Tibial nerve (tissue), 4 donors: ENCODE measurements at regions not wholly inside any gene's neighbourhood (a gene's known extent, or its start where the extent isn't known, plus 50 kb on each side); places are given as distances from the start of the nearest gene placed in this dataset.
A peak's percentile ranks its signal among the peaks of the same experiment; 100 is the strongest.

Source experiments
- DNase-seq, 2 donors: peaks; one replicate each; pipeline ENCODE4 v3.0.0-alpha.2; 2019; ENCODE audit warnings: low spot score in 2 of 2
- H3K27ac ChIP-seq, 4 donors: fragments of 200-600 bp; sonication (generic) in 3 of 4; one replicate each; pipeline ENCODE4 v1.5.1; 2017 to 2019; ENCODE audit warnings: mild to moderate bottlenecking in 1 of 4
- H3K27me3 ChIP-seq, 2 donors: fragments of 200-600 bp; sonication (generic) in 1 of 2; one replicate each; pipeline versions ENCODE4 v1.5.1 to v1.6.0; 2017 to 2019
- H3K36me3 ChIP-seq, 3 donors: fragments of 200-600 bp; sonication (generic); one replicate each; pipeline ENCODE4 v1.5.1; 2018 to 2019
- H3K4me1 ChIP-seq, 4 donors: fragments of 200-600 bp; sonication (generic) in 3 of 4; one replicate each; pipeline ENCODE4 v1.5.1; 2017 to 2019
- H3K4me3 ChIP-seq, 4 donors: fragments of 200-600 bp; sonication (generic) in 3 of 4; one replicate each; pipeline ENCODE4 v1.5.1; 2017 to 2019; ENCODE audit warnings: mild to moderate bottlenecking in 1 of 4, moderate library complexity in 1 of 4
- H3K9me3 ChIP-seq, 4 donors: fragments of 200-600 bp; sonication (generic) in 3 of 4; one replicate each; pipeline ENCODE4 v1.5.1; 2017 to 2019
- CTCF ChIP-seq, 5 experiments: fragments of 200-600 bp in 3 of 5; fragments of 450-650 bp in 2 of 5; sonication (generic) in 3 of 5; IDR thresholded peaks; one replicate each; pipeline ENCODE4 v1.5.1; 2016 to 2019; ENCODE audit warnings: antibody characterized with exemption in 5 of 5, mild to moderate bottlenecking in 3 of 5, moderate library complexity in 2 of 5
- EP300 ChIP-seq, 2 donors: sonication (generic); formaldehyde crosslinking; IDR thresholded peaks; one replicate each; pipeline ENCODE4 v1.6.1; 2017; ENCODE audit warnings: antibody characterized with exemption in 2 of 2, mild to moderate bottlenecking in 1 of 2
- POLR2A ChIP-seq, 2 donors: fragments of 450-650 bp; IDR thresholded peaks; one replicate each; pipeline ENCODE4 v1.6.1; 2017; ENCODE audit warnings: antibody characterized with exemption in 2 of 2, mild to moderate bottlenecking in 2 of 2, moderate library complexity in 2 of 2
- WGBS, 2 donors: methylation state at CpG; one replicate each; pipeline ENCODE4 v1.1.5; 2018; 5-methylcytosine and 5-hydroxymethylcytosine counted together

- TF ChIP-seq EP300 (IDR thresholded peaks at IDR 0.05): no peak
- TF ChIP-seq CTCF (IDR thresholded peaks at IDR 0.05): peak; percentile 58 to 79 (median 69)
- 1 to 6% methylated on average over 10 of the region's 10 CpGs for WGBS, 2 donors
- DNase-seq: peak; percentile 78 to 93
Observed at GRCh38 chr2:191555092-191555742, 122.7 kb upstream of the NABP1 start.

GRCh38 chr2:191556463-191556862 is 121.5 kb upstream of the NABP1 start:
- DNase-seq: no peak
- Histone ChIP-seq H3K9me3 (no peaks in the 10 kb centered on the region), H3K36me3 (no peaks in the 10 kb centered on the region), H3K4me1 (peaks cover 0 to 11% (median 0%) of the 10 kb centered on the region in 4 donors), H3K4me3 (no peak overlapping the region), H3K27ac (no peak overlapping the region), H3K27me3 (no peaks in the 10 kb centered on the region)
- TF ChIP-seq POLR2A (IDR thresholded peaks at IDR 0.05): no peak
- no peak for TF ChIP-seq CTCF (IDR thresholded peaks at IDR 0.05)
- TF ChIP-seq EP300 (IDR thresholded peaks at IDR 0.05): no peak
- WGBS, 2 donors: 65 to 89% methylated on average over 2 of the region's 2 CpGs

More at GRCh38 chr2:191555092-191555742, 122.7 kb upstream of the NABP1 start:
- Histone ChIP-seq H3K27ac (no peak overlapping the region), H3K36me3 (no peaks in the 10 kb centered on the region), H3K4me3 (no peak overlapping the region), H3K4me1 (peaks cover 0 to 7% (median 0%) of the 10 kb centered on the region in 4 donors), H3K9me3 (no peaks in the 10 kb centered on the region), H3K27me3 (no peaks in the 10 kb centered on the region)

- Histone ChIP-seq H3K27me3 (no peaks in the 10 kb centered on the region), H3K27ac (no peak overlapping the region), H3K4me1 (peaks cover 0 to 11% (median 0%) of the 10 kb centered on the region in 4 donors), H3K9me3 (no peaks in the 10 kb centered on the region), H3K36me3 (no peaks in the 10 kb centered on the region), H3K4me3 (no peak overlapping the region)
- TF ChIP-seq CTCF (IDR thresholded peaks at IDR 0.05) (no peak), POLR2A (IDR thresholded peaks at IDR 0.05) (no peak), EP300 (IDR thresholded peaks at IDR 0.05) (no peak)
- no peak for DNase-seq
- WGBS, 2 donors: 83 to 93% methylated on average over 5 of the region's 5 CpGs
Observed at GRCh38 chr2:191557841-191558240, 120.1 kb upstream of the NABP1 start.

GRCh38 chr2:191559569-191559968 is 118.4 kb upstream of the NABP1 start:
- no peak for DNase-seq
- whole genome bisulfite sequencing, 2 donors: 81 to 83% methylated on average over 4 of the region's 4 CpGs
- Histone ChIP-seq H3K4me3 (no peak overlapping the region), H3K36me3 (no peaks in the 10 kb centered on the region), H3K4me1 (peaks cover 0 to 11% (median 0%) of the 10 kb centered on the region in 4 donors), H3K27me3 (no peaks in the 10 kb centered on the region), H3K27ac (no peak overlapping the region), H3K9me3 (no peaks in the 10 kb centered on the region)
- TF ChIP-seq EP300 (IDR thresholded peaks at IDR 0.05) (no peak), POLR2A (IDR thresholded peaks at IDR 0.05) (no peak)

GRCh38 chr2:191560411-191560980 is 117.4 kb upstream of the NABP1 start:
- H3K27ac ChIP-seq: no peak overlapping the region
- no peak overlapping the region for H3K4me3 ChIP-seq
- WGBS, 2 donors: 65 to 72% methylated on average over 13 of the region's 13 CpGs
- DNase-seq: no peak
- H3K27me3 ChIP-seq: no peaks in the 10 kb centered on the region
- no peak for TF ChIP-seq POLR2A (IDR thresholded peaks at IDR 0.05)
- no peak for TF ChIP-seq EP300 (IDR thresholded peaks at IDR 0.05)
- TF ChIP-seq CTCF (IDR thresholded peaks at IDR 0.05): no peak
- H3K9me3 ChIP-seq: no peaks in the 10 kb centered on the region
- H3K4me1 ChIP-seq: peaks cover 0 to 7% (median 0%) of the 10 kb centered on the region in 4 donors
- H3K36me3 ChIP-seq: no peaks in the 10 kb centered on the region
